Activated CD4-positive, alpha-beta T cell treated with anti-CD3 and anti-CD28 coated beads for 36 hours (primary cell): ENCODE measurements at regions not wholly inside any gene's neighbourhood (a gene's known extent, or its start where the extent isn't known, plus 50 kb on each side); places are given as distances from the start of the nearest gene placed in this dataset.

Source experiments
- ATAC-seq: fragments of 200-7000 bp; cut with Tn5 transposase; one replicate; pipeline ENCODE4 v1.10.0; 2021; ENCODE audit warnings: mild to moderate bottlenecking, moderate library complexity
- CTCF ChIA-PET: fragments of 350-600 bp; sonication (Branson Sonifier 250); formaldehyde crosslinking; loops from one replicate; lab custom pipeline; 2021; ENCODE audit warnings: antibody characterized with exemption; lab: Charles Lee
- POLR2A ChIA-PET: fragments of 350-600 bp; sonication (Branson Sonifier 250); formaldehyde crosslinking; loops from one replicate; lab custom pipeline; 2021; ENCODE audit warnings: antibody characterized with exemption, inconsistent platforms; lab: Charles Lee
- DNase-seq: peaks from one replicate; pipeline ENCODE4 v3.0.0-alpha.2; 2020
- H3K27ac Mint-ChIP-seq: one replicate; pipeline ENCODE4 v1.8.0; 2021; ENCODE audit warnings: mixed read lengths
- H3K27me3 Mint-ChIP-seq: one replicate; pipeline ENCODE4 v1.8.0; 2021; ENCODE audit warnings: mixed read lengths
- H3K36me3 Mint-ChIP-seq: one replicate; pipeline ENCODE4 v1.8.0; 2021; ENCODE audit warnings: low read depth, mixed read lengths
- H3K4me1 Mint-ChIP-seq: one replicate; pipeline ENCODE4 v1.8.0; 2021; ENCODE audit warnings: mixed read lengths
- H3K4me3 Mint-ChIP-seq: one replicate; pipeline ENCODE4 v1.8.0; 2021; ENCODE audit warnings: mild to moderate bottlenecking, moderate library complexity, mixed read lengths
- H3K9me3 Mint-ChIP-seq: one replicate; pipeline ENCODE4 v1.8.0; 2021; ENCODE audit warnings: low read depth, mixed read lengths
- intact Hi-C, 2 experiments: fragments of 100-400 bp; cut with DNase I in 1 of 2; cut with micrococcal nuclease in 1 of 2; formaldehyde crosslinking; loops; one replicate each; pipeline versions ENCODE4 v1.14.2 to v1.15.1; 2022 to 2024; cut with DNase I, micrococcal nuclease

DNA sequence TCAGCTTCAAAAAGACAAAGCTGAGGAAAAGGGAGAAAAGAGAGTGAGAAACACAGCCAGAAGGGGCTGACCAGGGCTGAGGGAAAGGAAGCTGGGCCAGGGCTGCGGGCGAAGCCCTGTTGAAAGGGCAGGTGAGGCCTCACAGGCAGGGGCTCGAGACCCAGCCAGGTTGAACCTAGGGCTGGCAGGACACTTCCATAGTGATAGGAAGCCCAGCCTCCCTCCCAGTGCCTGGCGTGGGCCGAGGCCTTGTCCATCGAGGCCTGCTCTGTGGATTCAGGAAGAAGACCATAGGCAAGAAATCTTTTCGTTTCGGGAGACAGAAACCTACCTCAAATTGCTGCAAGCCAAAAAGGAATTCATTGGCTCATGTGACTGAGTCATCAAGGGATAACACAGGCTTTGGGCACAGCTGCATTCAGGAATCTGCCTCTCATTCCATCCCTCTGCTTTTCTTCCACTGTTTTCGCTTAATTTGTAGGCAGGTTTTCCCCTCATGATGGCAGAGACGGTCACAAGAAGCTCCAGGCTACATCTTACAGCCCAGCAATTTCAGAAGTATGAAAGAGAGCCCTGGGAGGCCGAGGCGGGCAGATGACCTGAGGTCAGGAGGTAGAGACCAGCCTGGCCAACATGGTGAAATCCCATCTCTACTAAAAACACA lies 311.1 kb upstream of the SULF2 start:
- Mint-ChIP-seq H3K36me3 (no peaks in the 10 kb centered on the region), H3K27ac (no peak overlapping the region), H3K4me1 (no peaks in the 10 kb centered on the region), H3K27me3 (peaks cover 8% of the 10 kb centered on the region), H3K4me3 (no peak overlapping the region), H3K9me3 (no peaks in the 10 kb centered on the region)
- ChIA-PET POLR2A (no interaction called here), CTCF (no interaction called here)
- intact Hi-C loops, result no loop called here
- ATAC-seq (no peak), DNase-seq (no peak)

DNA sequence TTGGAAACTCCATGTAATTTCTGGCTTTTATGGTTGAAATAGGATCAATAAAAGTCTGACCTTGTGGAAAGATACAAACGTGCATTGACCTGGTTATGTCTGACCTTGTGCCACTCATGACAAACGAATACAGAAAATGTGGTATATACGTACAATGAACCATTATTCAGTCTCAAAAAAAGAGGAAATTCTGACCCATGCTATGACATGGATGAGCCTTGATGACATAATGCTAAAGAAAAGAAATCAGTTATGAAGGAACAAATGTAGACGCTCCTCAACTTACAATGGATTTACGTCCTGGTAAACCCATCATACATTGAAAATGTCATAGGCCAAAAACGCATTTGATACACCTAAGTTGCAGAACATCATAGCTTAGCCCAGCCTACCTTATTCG lies 309.7 kb upstream of the SULF2 start:
- no peak for DNase-seq
- Mint-ChIP-seq H3K9me3 (no peaks in the 10 kb centered on the region), H3K4me1 (no peaks in the 10 kb centered on the region), H3K27me3 (peaks cover 9% of the 10 kb centered on the region), H3K27ac (no peak overlapping the region), H3K4me3 (no peak overlapping the region), H3K36me3 (no peaks in the 10 kb centered on the region)
- POLR2A ChIA-PET, result no interaction called here
- CTCF ChIA-PET, result no interaction called here
- intact Hi-C loops, result no loop called here
- no peak for ATAC-seq

DNA sequence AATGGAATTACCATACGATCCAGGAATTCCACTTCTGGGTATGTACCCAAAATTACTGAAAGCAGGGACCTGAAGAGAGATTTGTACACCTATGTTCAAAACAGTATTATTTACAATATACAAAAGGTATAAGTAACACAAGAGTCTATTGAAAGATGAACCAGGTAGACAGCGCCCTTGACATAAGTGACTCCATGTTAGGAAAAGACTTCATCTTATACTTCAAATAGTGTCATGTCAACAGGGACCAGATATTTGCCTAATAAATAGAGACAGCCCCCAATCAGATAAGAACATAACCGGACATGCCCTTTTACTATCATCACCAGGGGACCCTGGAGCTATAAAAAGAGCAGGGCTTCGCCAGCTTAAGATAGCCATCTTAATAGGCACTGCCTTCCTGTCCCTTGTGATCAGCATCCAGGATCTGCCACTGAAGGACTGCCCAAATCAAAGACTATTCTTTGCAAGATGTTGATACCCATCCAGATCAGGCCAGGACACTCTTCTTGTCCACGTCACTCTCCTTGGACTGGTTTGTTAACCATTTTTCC lies 309.0 kb upstream of the SULF2 start:
- POLR2A ChIA-PET, result no interaction called here
- H3K27me3 Mint-ChIP-seq, result peaks cover 16% of the 10 kb centered on the region
- no peaks in the 10 kb centered on the region for H3K4me1 Mint-ChIP-seq
- H3K36me3 Mint-ChIP-seq, result no peaks in the 10 kb centered on the region
- intact Hi-C loops, result no loop called here
- no peak for DNase-seq
- H3K9me3 Mint-ChIP-seq, result no peaks in the 10 kb centered on the region
- H3K4me3 Mint-ChIP-seq, result no peak overlapping the region
- CTCF ChIA-PET, result no interaction called here
- H3K27ac Mint-ChIP-seq, result no peak overlapping the region
- ATAC-seq, result no peak

DNA sequence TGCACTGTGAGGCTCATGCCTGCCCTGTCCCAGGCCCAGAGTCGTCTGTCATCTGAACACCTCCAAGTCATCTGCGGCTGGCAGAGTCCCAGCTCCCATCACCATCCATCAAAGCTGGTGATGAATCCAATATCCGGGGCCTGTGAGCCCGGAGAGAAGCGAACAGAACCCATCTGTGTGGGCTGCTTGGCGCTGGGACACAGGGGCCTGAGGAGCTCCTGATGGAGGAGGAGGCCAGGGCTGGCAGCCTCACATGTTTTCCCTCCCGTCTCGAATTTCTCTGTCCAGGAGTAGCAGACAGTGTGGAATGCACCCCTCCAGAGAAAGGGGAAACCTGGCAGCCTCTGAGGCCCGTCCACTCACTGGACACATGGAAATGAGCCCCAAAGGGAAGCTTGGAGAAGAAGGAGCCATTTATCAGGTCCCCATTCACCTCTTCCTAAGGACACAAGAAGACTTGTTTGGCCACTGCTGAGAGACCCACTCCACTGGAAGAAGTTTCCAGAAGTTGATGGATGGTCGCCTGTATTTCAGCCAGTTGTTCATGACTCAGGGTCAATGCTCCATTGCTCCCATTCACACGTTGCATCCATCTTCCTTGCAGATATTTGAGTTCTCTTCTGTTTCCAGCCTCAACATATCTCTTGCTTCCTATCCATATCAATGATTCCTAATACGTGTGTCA lies 307.5 kb upstream of the SULF2 start:
- ATAC-seq (no peak), DNase-seq (no peak)
- intact Hi-C loops, result no loop called here
- no peaks in the 10 kb centered on the region for H3K36me3 Mint-ChIP-seq
- peaks cover 16% of the 10 kb centered on the region for H3K27me3 Mint-ChIP-seq
- ChIA-PET POLR2A (no interaction called here), CTCF (no interaction called here)
- no peaks in the 10 kb centered on the region for H3K9me3 Mint-ChIP-seq
- no peak overlapping the region for H3K4me3 Mint-ChIP-seq
- H3K27ac Mint-ChIP-seq, result no peak overlapping the region
- no peaks in the 10 kb centered on the region for H3K4me1 Mint-ChIP-seq

DNA sequence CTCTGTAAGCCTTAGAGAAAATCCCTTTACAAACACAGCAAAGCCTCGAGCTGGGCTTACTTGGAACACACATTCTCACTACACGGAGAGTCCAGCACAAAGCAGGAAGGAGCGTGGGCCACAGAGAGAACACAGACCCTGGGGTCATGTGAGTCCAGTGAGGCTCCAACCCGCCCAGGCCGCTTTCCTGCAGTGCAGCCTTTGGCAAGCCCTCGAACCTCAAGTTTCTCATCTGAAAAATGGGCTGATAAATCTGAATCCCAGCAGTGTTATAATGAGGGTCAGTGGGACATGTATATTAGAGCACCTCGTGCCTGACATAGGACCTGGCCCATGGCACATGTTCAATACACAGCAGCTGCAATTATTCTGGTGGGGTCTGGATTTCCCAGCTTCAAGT lies 305.5 kb upstream of the SULF2 start:
- ChIA-PET CTCF (no interaction called here), POLR2A (no interaction called here)
- DNase-seq (no peak), ATAC-seq (no peak)
- H3K4me3 Mint-ChIP-seq, result no peak overlapping the region
- peaks cover 18% of the 10 kb centered on the region for H3K27me3 Mint-ChIP-seq
- intact Hi-C loops, result no loop called here
- no peaks in the 10 kb centered on the region for H3K9me3 Mint-ChIP-seq
- H3K27ac Mint-ChIP-seq, result no peak overlapping the region
- no peaks in the 10 kb centered on the region for H3K4me1 Mint-ChIP-seq
- no peaks in the 10 kb centered on the region for H3K36me3 Mint-ChIP-seq

DNA sequence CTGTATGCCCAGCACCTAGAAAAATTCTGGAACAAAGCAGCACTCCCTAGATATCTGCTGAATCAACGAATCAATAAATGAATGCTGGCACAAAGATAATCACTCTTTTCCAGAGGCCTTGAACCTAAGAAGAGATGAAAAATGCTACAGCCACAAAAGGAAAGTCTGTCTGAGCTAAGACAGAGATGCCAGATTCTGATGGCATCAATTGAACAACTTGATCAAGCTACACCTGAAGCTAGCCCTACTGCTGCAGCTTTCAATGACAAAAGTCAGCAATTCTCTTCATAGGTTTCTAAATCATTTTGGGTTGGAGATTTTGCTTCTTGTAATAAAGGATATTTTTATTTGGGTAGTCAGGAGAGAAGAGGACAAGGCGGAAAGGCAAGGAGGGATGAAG lies 305.0 kb upstream of the SULF2 start:
- Mint-ChIP-seq H3K36me3 (no peaks in the 10 kb centered on the region), H3K27me3 (peaks cover 18% of the 10 kb centered on the region), H3K9me3 (no peaks in the 10 kb centered on the region), H3K27ac (no peak overlapping the region), H3K4me1 (no peaks in the 10 kb centered on the region), H3K4me3 (no peak overlapping the region)
- intact Hi-C loops, result no loop called here
- DNase-seq, result no peak
- POLR2A ChIA-PET, result interaction anchor here (0.5 kb wide), 1 partner anchor 178 kb away, joined by 4 read pairs; no protein-coding TSS in a partner anchor
- ATAC-seq, result no peak
- CTCF ChIA-PET, result no interaction called here

DNA sequence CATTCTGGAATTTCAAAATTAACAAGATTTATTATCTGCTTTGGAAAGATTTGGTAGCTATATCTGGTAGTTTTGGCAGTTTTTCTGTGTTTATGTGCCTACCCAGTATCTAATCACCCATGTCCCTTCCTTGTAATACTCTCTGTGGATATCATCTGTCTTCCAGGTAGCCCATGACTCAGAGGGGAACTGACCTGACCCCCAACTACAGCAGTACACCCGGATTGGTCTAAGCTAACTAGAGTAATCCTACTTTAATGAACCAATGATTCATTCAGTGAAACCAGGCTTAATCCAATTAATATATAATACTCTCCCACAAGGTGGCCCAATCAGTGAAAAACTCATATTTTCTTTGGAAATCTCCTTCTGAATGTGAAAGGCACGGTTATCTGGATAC lies 295.3 kb upstream of the SULF2 start:
- ATAC-seq, result no peak
- no peaks in the 10 kb centered on the region for H3K36me3 Mint-ChIP-seq
- ChIA-PET POLR2A (no interaction called here), CTCF (no interaction called here)
- H3K27ac Mint-ChIP-seq, result no peak overlapping the region
- intact Hi-C loops, result no loop called here
- H3K4me1 Mint-ChIP-seq, result no peaks in the 10 kb centered on the region
- H3K27me3 Mint-ChIP-seq, result peaks cover 4% of the 10 kb centered on the region
- no peak for DNase-seq
- no peaks in the 10 kb centered on the region for H3K9me3 Mint-ChIP-seq
- H3K4me3 Mint-ChIP-seq, result no peak overlapping the region

DNA sequence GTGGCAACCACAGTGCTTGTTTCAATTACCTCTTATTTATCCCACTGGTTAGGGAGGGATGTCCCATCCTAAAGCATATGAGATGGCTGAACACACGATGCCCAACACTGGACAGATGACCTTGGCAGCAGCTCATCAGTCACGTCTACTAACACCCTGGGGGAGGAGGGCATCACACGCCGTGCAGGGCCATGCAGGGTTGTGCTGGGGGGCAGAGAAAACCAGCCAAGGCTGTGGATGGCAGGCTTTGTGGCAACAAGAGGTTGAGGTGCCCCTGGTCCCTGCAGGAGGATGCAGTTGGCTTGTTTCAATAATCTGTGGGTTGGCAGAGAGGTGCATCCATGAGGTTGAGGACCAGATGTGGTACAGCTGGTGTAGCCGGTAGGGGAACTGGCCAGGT lies 293.7 kb upstream of the SULF2 start:
- Mint-ChIP-seq H3K36me3 (no peaks in the 10 kb centered on the region), H3K27ac (no peak overlapping the region), H3K9me3 (no peaks in the 10 kb centered on the region), H3K4me3 (no peak overlapping the region), H3K4me1 (no peaks in the 10 kb centered on the region), H3K27me3 (peaks cover 7% of the 10 kb centered on the region)
- intact Hi-C loops, result no loop called here
- POLR2A ChIA-PET, result no interaction called here
- CTCF ChIA-PET, result no interaction called here
- ATAC-seq (no peak), DNase-seq (no peak)

DNA sequence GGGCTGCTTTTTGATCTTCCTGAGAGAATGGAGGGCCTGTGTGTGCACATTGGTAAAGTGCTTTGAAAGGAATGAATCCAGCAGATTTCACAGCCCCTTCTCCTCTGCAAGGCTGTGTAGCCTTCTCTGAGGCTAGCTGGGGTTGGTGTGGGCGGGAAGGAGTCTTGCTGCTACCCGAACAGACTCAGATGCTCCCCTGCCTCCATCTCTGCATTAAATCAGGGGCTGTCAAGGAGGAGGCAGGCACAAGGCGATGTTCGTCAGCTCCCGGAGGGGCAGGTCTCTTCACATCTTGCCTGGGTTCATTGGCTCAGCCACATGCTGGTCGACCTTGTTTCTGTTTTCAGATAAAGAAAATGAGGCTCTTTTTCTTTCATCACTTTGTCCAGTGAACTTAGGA lies 291.5 kb upstream of the SULF2 start:
- ChIA-PET CTCF (no interaction called here), POLR2A (no interaction called here)
- Mint-ChIP-seq H3K36me3 (no peaks in the 10 kb centered on the region), H3K4me1 (no peaks in the 10 kb centered on the region), H3K27me3 (peaks cover 7% of the 10 kb centered on the region), H3K4me3 (no peak overlapping the region), H3K9me3 (no peaks in the 10 kb centered on the region), H3K27ac (no peak overlapping the region)
- intact Hi-C loops, result no loop called here
- no peak for DNase-seq
- ATAC-seq, result no peak

DNA sequence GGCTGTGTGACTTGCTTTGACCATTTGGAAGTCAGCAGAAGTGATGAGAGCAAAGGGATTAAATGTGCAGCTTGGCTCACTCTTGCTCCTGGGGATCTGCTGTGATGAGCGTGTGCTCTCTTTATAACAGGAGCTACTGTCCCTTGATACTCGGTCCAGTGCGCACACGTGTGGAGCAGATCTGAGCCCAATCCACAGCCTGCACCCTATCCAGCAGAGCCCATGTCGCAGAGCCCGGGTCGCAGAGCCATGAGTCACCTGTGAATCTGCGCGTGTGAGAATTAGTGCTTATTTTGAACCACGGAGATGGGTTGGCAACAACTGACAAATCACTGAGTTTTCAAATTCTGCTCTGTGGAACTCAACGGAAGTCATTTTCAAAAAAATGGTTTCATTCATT lies 291.0 kb upstream of the SULF2 start:
- CTCF ChIA-PET, result no interaction called here

DNA sequence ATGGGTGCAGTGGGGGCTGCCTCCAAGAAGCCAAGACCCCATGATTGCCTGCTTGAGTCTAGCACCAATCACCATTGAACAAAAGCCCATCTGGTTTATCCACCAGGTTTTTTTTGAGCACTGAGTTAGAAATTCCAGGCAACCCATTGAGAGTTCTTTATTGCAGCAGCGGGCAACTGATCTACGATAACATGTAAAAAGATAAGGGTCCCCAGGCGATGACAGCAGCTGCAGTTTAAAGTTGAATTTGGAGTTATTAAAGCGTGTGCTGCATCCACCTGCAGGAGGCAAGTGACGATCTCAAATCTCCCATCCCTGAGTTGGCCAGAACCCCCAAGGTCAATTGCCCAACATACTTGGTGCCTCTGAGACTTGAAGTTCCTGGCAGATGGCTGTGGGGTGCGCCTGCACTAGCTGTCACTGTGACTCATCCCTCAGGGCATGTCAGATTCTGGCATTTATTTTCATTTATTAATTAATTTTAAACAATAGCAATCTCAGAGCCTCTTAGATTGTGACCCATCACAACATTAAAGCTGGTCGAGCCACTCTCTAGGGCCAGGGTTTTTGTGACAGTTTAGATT lies 290.4 kb upstream of the SULF2 start:
- Mint-ChIP-seq H3K4me3 (no peak overlapping the region), H3K9me3 (no peaks in the 10 kb centered on the region), H3K36me3 (no peaks in the 10 kb centered on the region), H3K27me3 (peaks cover 7% of the 10 kb centered on the region), H3K4me1 (no peaks in the 10 kb centered on the region), H3K27ac (no peak overlapping the region)
- POLR2A ChIA-PET, result no interaction called here
- intact Hi-C loops, result no loop called here
- CTCF ChIA-PET, result no interaction called here
- DNase-seq, result no peak
- no peak for ATAC-seq

More for the DNA sequence above, 291.0 kb upstream of the SULF2 start:
- ATAC-seq (no peak), DNase-seq (no peak)
- Mint-ChIP-seq H3K27me3 (peaks cover 7% of the 10 kb centered on the region), H3K4me1 (no peaks in the 10 kb centered on the region), H3K4me3 (no peak overlapping the region), H3K9me3 (no peaks in the 10 kb centered on the region), H3K36me3 (no peaks in the 10 kb centered on the region), H3K27ac (no peak overlapping the region)
- POLR2A ChIA-PET, result no interaction called here
- intact Hi-C loops, result no loop called here
